HG03175 (cell line): ENCODE measurements at regions not wholly inside any gene's neighbourhood (a gene's known extent, or its start where the extent isn't known, plus 50 kb on each side); places are given as distances from the start of the nearest gene placed in this dataset.
"Not testable (repeated sequence)": the region's sequence is repeated elsewhere in the genome, so short reads cannot be mapped to it uniquely, and the experiment has no call there.

Experiments
- ATAC-seq: cut with Tn5 transposase; IDR thresholded peaks from one replicate; pipeline ENCODE4 v1.9.1; 2021; ENCODE audit warnings: mild to moderate bottlenecking, moderate library complexity; ENCODE audit not compliant: unreplicated experiment

DNA sequence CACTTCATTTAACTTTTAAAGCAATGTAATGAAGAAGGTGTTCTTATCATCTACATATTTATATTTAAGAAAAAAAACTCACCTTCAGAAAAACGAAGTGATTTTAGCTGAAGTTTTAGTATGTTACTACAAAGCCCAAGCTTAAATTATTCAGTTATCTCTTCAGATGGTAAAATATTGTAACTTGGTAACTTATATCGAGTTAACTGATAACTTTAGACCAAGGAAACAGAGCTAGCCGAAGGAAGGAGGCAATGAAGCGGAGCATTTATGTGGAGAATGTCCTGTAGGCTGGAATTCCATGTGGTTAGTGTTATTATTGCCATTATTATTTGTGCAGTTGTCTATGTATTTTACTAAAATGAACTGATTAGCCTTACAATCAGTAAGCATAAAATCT lies 1102.1 kb upstream of the LCORL start:
- no peak for ATAC-seq

GRCh38 chr4:19119904-19120560 lies 1098.5 kb upstream of the LCORL start:
- ATAC-seq: no peak

- ATAC-seq: no peak
Measured at GRCh38 chr4:19117022-19117421, 1095.5 kb upstream of the LCORL start.

DNA sequence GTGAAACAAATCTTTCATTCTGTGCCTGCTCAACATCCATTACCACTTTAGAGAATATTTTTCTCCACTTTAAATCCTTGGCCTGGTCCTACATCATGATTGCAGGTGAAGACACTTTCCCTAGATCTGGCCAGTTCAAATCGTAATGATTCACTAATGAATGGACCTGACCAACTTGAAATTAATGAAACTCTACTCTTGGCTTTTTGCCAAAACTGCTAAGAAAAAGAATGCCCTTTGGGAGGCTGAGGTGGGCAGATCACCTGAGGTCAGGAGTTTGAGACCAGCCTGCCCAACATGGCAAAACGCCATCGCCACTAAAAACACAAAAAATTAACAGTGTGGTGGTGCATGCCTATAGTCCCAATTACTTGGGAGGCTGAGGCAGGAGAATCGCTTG lies 1082.6 kb upstream of the LCORL start:
- ATAC-seq: no peak

DNA sequence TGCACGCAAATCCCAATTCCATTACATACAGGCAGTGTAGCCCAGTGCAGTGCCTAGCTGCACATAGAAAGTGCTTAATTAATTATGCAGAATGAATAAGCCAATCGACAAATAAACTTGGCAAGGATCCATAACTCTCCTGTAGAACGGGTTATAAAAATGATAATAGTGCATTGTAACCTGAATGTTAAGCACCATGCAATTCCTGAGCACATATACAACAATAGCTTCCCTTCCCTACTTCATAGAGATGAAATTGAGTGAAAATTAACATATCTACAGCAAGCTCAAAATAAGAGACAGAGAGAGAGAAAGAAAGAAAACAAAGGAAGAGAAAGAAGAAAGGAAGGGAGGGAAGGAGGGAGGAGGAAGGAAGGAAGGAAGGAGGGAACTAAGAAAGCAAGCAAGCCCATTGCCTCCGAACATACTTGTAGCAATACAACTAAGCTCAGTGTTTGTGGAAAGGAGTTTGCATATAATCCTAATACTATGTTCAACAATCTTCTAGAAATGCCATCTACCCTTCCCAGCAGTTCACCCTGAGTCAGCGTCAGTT lies 1074.0 kb upstream of the LCORL start:
- no peak for ATAC-seq

DNA sequence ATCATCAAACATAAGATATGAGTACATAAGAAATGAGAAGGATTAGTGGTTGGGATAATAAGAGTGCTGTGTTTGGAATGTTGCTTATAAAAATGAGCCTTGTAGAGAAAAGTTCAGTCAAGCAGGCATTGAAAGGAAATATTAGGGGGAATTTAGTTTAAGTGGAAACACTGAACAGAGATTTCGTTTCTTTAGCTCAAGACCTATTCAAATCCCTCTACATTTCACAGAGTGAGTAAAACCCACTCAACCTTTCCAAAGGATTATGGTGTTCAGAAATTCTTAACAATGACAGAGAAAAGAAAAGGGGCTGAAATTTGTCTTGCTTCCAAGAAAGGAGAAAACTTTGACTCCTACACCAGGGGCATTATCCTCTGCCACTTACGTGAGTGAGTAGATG lies 1072.4 kb upstream of the LCORL start:
- ATAC-seq: no peak

DNA sequence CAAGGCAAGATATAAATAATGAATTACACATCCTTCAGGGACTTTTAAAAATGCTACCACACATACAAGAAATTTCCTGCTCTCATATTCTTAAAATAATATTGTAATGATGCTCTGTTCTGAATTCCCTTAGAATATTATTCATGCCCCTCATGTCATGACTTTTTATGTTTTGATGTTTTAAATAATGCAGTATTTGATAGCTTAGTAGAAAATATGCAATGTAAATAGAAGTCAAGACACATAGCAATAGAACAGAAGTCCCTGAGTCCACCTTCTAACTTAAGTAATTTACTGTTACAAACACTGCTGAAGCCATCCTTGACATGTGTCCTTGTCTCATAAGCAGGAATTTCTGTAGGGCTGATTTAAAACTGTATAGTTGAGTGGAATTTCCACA lies 1071.2 kb upstream of the LCORL start:
- ATAC-seq: no peak

DNA sequence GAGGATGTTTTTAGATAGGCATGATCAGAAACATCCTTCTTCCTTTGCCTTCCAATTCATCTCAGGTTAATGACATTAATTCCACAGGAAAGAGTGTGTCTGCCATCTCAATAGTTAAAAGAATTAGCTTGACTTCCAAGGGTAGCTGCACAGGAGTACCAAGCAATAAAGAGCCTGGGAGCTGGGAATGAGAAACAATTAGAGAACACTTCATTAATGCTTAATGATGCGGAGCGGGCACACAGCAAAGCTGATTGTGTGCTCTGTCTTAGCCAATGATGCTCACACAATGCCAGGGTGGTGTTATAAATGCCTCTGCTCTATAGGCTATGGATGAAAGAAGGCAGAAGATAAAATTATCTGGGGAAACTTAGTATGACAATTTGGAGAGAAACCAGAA lies 1052.5 kb upstream of the LCORL start:
- no peak for ATAC-seq

GRCh38 chr4:19063662-19064061 lies 1042.1 kb upstream of the LCORL start:
- ATAC-seq: no peak

DNA sequence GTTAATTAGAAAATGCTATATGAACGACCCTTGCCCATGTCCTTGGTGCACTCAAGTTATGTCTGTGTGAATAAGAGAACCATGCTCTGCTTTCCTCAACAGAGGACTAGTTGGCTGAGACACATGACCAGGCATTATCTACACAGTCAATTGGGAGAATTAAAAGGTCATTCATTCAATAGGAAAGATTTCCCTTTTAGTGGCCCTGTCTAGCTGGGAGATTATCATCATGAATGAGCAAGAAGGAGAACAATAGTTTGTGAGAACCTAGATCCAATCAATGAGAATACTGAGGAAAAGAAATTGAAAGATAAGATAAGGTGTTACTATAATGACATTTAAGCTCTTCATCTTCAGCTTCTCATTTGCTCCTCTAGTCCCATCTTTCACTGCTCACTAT lies 1033.4 kb upstream of the LCORL start:
- no peak for ATAC-seq

DNA sequence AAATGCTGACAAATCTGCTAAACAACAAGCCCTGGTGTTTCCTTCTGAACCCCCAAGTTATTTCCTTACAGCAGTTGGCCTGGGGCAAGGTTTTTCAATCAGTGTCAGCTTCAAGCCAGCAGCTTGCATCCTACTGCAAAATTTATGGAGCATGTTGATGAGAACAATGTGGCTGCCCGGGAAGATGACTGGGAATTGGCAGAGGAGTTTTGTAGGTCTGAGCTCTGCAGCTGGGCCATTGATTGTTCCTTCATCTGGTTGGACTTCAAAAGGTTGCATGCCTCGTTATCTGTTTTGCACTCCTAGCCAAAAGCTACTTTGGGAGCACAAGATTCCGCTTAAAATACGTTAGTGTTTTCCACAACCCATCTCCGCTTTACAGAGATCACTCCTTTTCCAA lies 1030.3 kb upstream of the LCORL start:
- ATAC-seq: no peak

- no peak for ATAC-seq
Measured at GRCh38 chr4:19047279-19047880, 1025.8 kb upstream of the LCORL start.

GRCh38 chr4:19039816-19040215 lies 1018.3 kb upstream of the LCORL start:
- ATAC-seq: no peak

GRCh38 chr4:19038231-19038630 lies 1016.7 kb upstream of the LCORL start:
- no peak for ATAC-seq

GRCh38 chr4:19033816-19034733 lies 1012.5 kb upstream of the LCORL start:
- ATAC-seq: no peak

GRCh38 chr4:19030536-19030935 lies 1009.0 kb upstream of the LCORL start:
- no peak for ATAC-seq

DNA sequence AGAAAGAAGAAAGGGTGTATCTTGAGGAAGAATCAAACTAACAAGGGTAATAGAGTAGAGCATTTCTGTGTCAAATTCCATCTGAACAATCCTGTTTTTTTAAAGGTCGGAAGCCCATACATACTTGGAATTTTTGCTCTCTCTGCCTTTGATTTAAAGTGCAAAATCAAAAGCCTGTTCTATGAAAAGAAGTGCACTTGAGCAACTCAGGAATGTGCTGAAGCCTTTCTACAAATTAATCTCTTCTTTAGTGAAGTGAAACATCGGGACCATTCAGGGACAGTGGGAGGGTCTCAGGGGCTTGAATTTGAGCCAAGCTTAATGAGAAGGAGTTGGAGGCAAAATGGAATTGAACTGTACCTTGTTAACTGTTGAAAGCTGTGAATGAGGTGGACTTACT lies 1008.5 kb upstream of the LCORL start:
- no peak for ATAC-seq

- no peak for ATAC-seq
Measured at GRCh38 chr4:19026281-19026680, 1004.7 kb upstream of the LCORL start.

- ATAC-seq: no peak
Measured at GRCh38 chr4:19025031-19025430, 1003.5 kb upstream of the LCORL start.

DNA sequence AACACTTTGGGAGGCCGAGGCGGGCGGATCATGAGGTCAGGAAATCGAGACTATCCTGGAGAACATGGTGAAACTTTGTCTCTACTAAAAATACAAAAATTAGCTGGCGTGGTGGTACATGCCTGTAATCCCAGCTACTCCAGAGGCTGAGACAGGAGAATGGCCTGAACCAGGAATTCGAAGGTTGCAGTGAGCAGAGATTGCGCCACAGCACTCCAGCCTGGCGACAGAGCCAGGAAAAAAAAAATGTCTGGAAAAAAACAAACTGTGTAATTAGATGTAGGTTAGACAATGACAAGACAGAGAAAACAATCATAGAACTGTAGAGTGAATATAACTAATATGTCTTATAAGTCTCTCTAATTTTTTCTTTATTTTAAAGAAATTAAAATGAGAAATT lies 1002.5 kb upstream of the LCORL start:
- ATAC-seq: no peak

DNA sequence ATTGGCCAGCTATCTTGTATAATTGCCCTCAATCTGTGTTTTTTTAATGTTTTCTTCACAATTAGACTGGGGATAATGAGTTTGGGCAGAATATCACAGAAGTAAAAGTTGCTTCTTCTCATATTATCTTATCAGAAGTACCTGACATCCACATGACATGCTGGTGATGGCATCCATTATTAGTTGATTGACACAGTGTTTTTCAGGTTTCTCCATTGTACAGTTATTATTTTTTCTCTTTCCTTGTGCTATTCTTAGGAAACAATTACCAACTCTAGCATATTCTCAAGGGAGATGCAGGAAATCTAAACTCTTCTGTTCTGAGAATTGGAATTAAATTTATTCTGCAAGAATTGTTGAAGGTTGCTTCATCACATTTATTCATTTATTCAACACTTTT lies 1000.1 kb upstream of the LCORL start:
- no peak for ATAC-seq

- not testable (repeated sequence) for ATAC-seq
Measured at GRCh38 chr4:19016550-19016949, 995.0 kb upstream of the LCORL start.
